ENCODE measurements at regions not wholly inside any gene's neighbourhood (a gene's known extent, or its start where the extent isn't known, plus 50 kb on each side); places are given as distances from the start of the nearest gene placed in this dataset.

DNA sequence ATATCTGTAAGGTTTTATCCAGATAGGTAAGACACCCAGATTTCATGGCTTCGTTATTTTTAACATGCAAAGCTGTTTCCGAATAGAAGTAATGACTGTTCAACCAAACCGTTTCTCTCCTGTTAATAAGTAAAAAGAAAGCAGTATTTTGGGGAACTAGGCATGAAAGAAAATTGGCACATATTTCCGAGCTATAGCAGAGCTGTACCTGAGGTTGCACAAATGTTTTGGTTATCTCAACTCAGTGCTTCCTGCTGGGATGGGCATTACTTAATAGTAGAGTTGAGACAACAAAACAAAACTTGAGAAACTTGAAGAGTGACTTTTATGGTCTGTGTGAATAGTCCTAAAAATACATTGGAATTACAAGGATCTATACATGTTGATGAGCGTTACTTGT, 564.3 kb upstream of the SORCS1 start:
- TF ChIP-seq CTCF (conservative IDR thresholded peaks at IDR 0.05; ENCODE audit: low read length) = no peak
- TF ChIP-seq EZH2phosphoT487 (IDR thresholded peaks at IDR 0.05; ENCODE audit: borderline replicate concordance, low read depth, low read length) = no peak

All from OCI-LY7 (cell line).